RWPE1 (cell line): ENCODE measurements at regions not wholly inside any gene's neighbourhood (a gene's known extent, or its start where the extent isn't known, plus 50 kb on each side); places are given as distances from the start of the nearest gene placed in this dataset.

Experiments
- CTCF ChIA-PET: fragments of 350-600 bp; sonication (Branson Sonifier 250); formaldehyde crosslinking; extraction: SDS; loops from one replicate; lab custom pipeline; 2021; lab: Yijun Ruan, JAX
- POLR2A ChIA-PET: fragments of 400-600 bp; formaldehyde crosslinking; extraction: SDS; loops from one replicate; lab custom pipeline; 2020; ENCODE audit warnings: antibody characterized with exemption; ENCODE audit not compliant: low non-redundant PET; lab: Yijun Ruan, JAX
- DNase-seq: peaks from one replicate; pipeline ENCODE4 v3.0.0; 2012; ENCODE audit warnings: low spot score
- H3K27ac ChIP-seq: fragments of 450-650 bp; 2 replicates; pipeline ENCODE4 v1.5.1; 2017
- TF ChIP-seq, protein P1 (sequence below): fragments of 450-650 bp; conservative IDR thresholded peaks from 2 replicates; pipeline ENCODE4 v1.5.1; 2017; ENCODE audit warnings: low read depth, mild to moderate bottlenecking

DNA sequence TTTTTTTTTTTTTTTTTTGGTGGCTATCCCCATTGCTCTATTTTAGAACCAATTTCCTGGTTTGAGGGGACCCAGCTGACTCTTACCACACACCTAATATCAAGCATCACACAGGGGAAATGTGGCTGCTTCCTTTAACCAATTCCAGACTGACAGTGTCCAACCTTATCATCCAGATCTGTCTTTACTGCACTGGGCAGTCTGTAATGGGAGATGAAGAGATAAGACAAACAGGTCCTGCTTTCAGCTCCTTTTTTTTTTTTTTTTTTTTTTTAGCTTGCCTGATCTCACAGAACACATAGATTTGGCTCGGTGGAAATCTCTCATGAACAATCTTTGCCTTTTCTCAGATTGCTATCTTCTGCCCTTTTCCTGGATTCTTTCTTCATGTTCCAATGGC lies 198.8 kb upstream of the TYRP1 start:
- TF ChIP-seq, protein P1, sequence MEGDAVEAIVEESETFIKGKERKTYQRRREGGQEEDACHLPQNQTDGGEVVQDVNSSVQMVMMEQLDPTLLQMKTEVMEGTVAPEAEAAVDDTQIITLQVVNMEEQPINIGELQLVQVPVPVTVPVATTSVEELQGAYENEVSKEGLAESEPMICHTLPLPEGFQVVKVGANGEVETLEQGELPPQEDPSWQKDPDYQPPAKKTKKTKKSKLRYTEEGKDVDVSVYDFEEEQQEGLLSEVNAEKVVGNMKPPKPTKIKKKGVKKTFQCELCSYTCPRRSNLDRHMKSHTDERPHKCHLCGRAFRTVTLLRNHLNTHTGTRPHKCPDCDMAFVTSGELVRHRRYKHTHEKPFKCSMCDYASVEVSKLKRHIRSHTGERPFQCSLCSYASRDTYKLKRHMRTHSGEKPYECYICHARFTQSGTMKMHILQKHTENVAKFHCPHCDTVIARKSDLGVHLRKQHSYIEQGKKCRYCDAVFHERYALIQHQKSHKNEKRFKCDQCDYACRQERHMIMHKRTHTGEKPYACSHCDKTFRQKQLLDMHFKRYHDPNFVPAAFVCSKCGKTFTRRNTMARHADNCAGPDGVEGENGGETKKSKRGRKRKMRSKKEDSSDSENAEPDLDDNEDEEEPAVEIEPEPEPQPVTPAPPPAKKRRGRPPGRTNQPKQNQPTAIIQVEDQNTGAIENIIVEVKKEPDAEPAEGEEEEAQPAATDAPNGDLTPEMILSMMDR, result no peak
- CTCF ChIA-PET, result interaction anchor here (0.6 kb wide), 1 partner anchor 49 kb away, joined by 7 read pairs; no protein-coding TSS in a partner anchor
- H3K27ac ChIP-seq, result no peak overlapping the region
- POLR2A ChIA-PET, result no interaction called here
- DNase-seq, result no peak

DNA sequence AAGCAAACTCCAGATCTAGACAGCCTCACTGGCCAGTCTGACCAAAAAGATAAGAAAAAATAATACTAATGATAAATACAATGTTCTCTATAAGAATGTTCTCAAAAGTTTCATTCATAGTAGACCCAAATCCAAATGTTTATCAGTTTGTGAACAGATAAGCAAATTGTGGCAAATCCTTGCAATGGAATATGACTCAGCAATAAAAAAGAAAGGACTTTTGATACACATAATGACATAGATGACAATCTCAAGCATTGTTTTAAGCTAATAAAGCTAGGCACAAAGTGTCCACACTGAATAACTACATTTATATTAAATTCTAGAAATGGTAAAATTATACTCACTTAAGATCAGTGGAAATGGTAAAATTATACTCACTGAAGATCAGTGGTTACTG lies 195.4 kb upstream of the TYRP1 start:
- CTCF ChIA-PET, result interaction anchor here (0.6 kb wide), 1 partner anchor 145 kb away, joined by 8 read pairs; no protein-coding TSS in a partner anchor

GRCh38 chr9:12502520-12502919 lies 190.7 kb upstream of the TYRP1 start:
- CTCF ChIA-PET, result interaction anchor here (0.6 to 0.7 kb wide), 2 partner anchors 9 to 11 kb away, joined by 4 read pairs; no protein-coding TSS in a partner anchor
- TF ChIP-seq, protein P1, result no peak

More for the DNA sequence above, 195.4 kb upstream of the TYRP1 start:
- TF ChIP-seq, protein P1, result no peak
- POLR2A ChIA-PET, result no interaction called here
- no peak overlapping the region for H3K27ac ChIP-seq
- DNase-seq, result no peak

GRCh38 chr9:12503606-12504122 lies 189.5 kb upstream of the TYRP1 start:
- no peak overlapping the region for H3K27ac ChIP-seq
- ChIA-PET POLR2A (no interaction called here), CTCF (interaction anchor here (0.5 to 0.7 kb wide), 2 partner anchors 100 to 302 kb away, joined by 3 to 4 read pairs; no protein-coding TSS in a partner anchor)
- TF ChIP-seq, protein P1, result no peak
- DNase-seq, result no peak

More at GRCh38 chr9:12502520-12502919, 190.7 kb upstream of the TYRP1 start:
- H3K27ac ChIP-seq, result no peak overlapping the region
- DNase-seq, result no peak
- POLR2A ChIA-PET, result no interaction called here

DNA sequence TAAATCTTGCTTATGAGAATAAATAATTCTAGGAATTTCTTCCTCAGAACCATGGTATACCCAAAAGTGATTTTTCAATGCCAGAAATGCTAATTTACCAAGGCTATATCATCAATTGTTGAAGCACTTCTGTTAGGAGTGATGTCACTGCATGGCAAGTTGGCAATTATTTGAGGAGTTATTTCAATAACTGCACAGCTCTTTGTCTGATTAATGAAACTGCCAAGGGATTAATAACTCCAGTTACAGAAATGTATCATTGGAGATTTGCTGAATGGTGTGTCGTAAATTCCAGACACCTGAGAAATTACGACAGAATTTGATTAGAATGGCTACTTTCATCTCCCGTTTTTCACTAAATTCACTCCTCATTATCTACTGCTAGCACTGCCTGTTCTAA lies 182.6 kb upstream of the TYRP1 start:
- POLR2A ChIA-PET, result no interaction called here
- no peak for DNase-seq
- TF ChIP-seq, protein P1, result no peak
- CTCF ChIA-PET, result no interaction called here
- no peak overlapping the region for H3K27ac ChIP-seq

GRCh38 chr9:12511726-12512125 lies 181.5 kb upstream of the TYRP1 start:
- ChIA-PET CTCF (interaction anchor here (0.6 to 1.5 kb wide), 3 partner anchors 9 to 47 kb away, joined by 3 to 7 read pairs (median 4); no protein-coding TSS in a partner anchor), POLR2A (no interaction called here)
- TF ChIP-seq, protein P1, result no peak
- no peak for DNase-seq
- H3K27ac ChIP-seq, result no peak overlapping the region
